GM23248 (cell line): ENCODE measurements at regions not wholly inside any gene's neighbourhood (a gene's known extent, or its start where the extent isn't known, plus 50 kb on each side); places are given as distances from the start of the nearest gene placed in this dataset.

Experiments
- EZH2 ChIP-seq: fragments of 200-600 bp; sonication (generic); IDR thresholded peaks from 2 replicates; pipeline ENCODE4 v1.6.1; 2018; ENCODE audit warnings: antibody characterized with exemption, mild to moderate bottlenecking; ENCODE audit not compliant: insufficient read depth, poor library complexity, severe bottlenecking
- EZH2phosphoT487 ChIP-seq: fragments of 200-600 bp; sonication (generic); IDR thresholded peaks from 2 replicates; pipeline ENCODE4 v1.6.1; 2018; ENCODE audit warnings: antibody characterized with exemption, moderate library complexity, mild to moderate bottlenecking, low read depth; ENCODE audit not compliant: insufficient read depth

GRCh38 chr18:56306797-56307196 lies 331.6 kb downstream of the TXNL1 start:
- no peak for TF ChIP-seq EZH2
- no peak for TF ChIP-seq EZH2phosphoT487
